Activated naive CD4-positive, alpha-beta T cell treated with anti-CD3 and anti-CD28 coated beads, Interleukin-2, amount 50 U/mL, for 72 hours (primary cell): ENCODE measurements at regions not wholly inside any gene's neighbourhood (a gene's known extent, or its start where the extent isn't known, plus 50 kb on each side); places are given as distances from the start of the nearest gene placed in this dataset.
"Not testable (repeated sequence)": the region's sequence is repeated elsewhere in the genome, so short reads cannot be mapped to it uniquely, and the experiment has no call there.

Source experiments
- ATAC-seq, 2 donors: fragments of 150-1000 bp; cut with Tn5 transposase; 2 replicates each; pipeline ENCODE4 v1.10.0; 2021; ENCODE audit warnings: mild to moderate bottlenecking in 2 of 2, moderate library complexity in 2 of 2
- DNase-seq, 2 donors: peaks; one replicate each; pipeline ENCODE4 v3.0.0; 2021 to 2022; ENCODE audit warnings: low spot score in 2 of 2
- H3K27ac Mint-ChIP-seq, 2 donors: one replicate each; pipeline ENCODE4 v1.8.0; 2022; ENCODE audit warnings: mild to moderate bottlenecking in 2 of 2, mixed read lengths in 2 of 2
- H3K36me3 Mint-ChIP-seq, 2 donors: one replicate each; pipeline ENCODE4 v1.8.0; 2022; ENCODE audit warnings: mixed read lengths in 2 of 2
- H3K9me3 Mint-ChIP-seq, 2 donors: one replicate each; pipeline ENCODE4 v1.8.0; 2022; ENCODE audit warnings: mixed read lengths in 2 of 2

- peaks cover 0 to 4% of the 10 kb centered on the region in 2 donors for H3K9me3 Mint-ChIP-seq
- DNase-seq (no peak), ATAC-seq (no peak)
- H3K36me3 Mint-ChIP-seq: no peaks in the 10 kb centered on the region
- no peak overlapping the region for H3K27ac Mint-ChIP-seq
Observed at GRCh38 chr15:66996094-66996493, 69.3 kb upstream of the SMAD3 start.

GRCh38 chr15:66997212-66997611, 68.2 kb upstream of the SMAD3 start:
- Mint-ChIP-seq H3K36me3 (no peaks in the 10 kb centered on the region), H3K9me3 (peaks cover 0 to 4% of the 10 kb centered on the region in 2 donors), H3K27ac (no peak overlapping the region)
- no peak for DNase-seq
- ATAC-seq: no peak

GRCh38 chr15:66998234-66998633, 67.2 kb upstream of the SMAD3 start:
- H3K36me3 Mint-ChIP-seq, H3K27ac Mint-ChIP-seq, DNase-seq, ATAC-seq, H3K9me3 Mint-ChIP-seq: not testable (repeated sequence)

- ATAC-seq (no peak), DNase-seq (no peak)
- Mint-ChIP-seq H3K9me3 (peaks cover 0 to 4% of the 10 kb centered on the region in 2 donors), H3K27ac (no peak overlapping the region), H3K36me3 (no peaks in the 10 kb centered on the region)
Observed at GRCh38 chr15:66999046-66999968, 66.1 kb upstream of the SMAD3 start.

GRCh38 chr15:67000896-67001295, 64.5 kb upstream of the SMAD3 start:
- H3K36me3 Mint-ChIP-seq: no peaks in the 10 kb centered on the region
- H3K27ac Mint-ChIP-seq: no peak overlapping the region
- peaks cover 0 to 4% of the 10 kb centered on the region in 2 donors for H3K9me3 Mint-ChIP-seq
- ATAC-seq (no peak), DNase-seq (no peak)

- ATAC-seq (no peak), DNase-seq (no peak)
- Mint-ChIP-seq H3K27ac (peak overlapping the region in 1 of 2 donors; percentile 24), H3K36me3 (no peaks in the 10 kb centered on the region), H3K9me3 (peaks cover 0 to 4% of the 10 kb centered on the region in 2 donors)
Observed at GRCh38 chr15:67002368-67002767, 63.0 kb upstream of the SMAD3 start.

- no peaks in the 10 kb centered on the region for H3K9me3 Mint-ChIP-seq
- ATAC-seq (no peak), DNase-seq (no peak)
- no peak overlapping the region for H3K27ac Mint-ChIP-seq
- H3K36me3 Mint-ChIP-seq: no peaks in the 10 kb centered on the region
Observed at GRCh38 chr15:67003586-67003985, 61.8 kb upstream of the SMAD3 start.

- ATAC-seq (no peak), DNase-seq (no peak)
- no peak overlapping the region for H3K27ac Mint-ChIP-seq
- no peaks in the 10 kb centered on the region for H3K9me3 Mint-ChIP-seq
- H3K36me3 Mint-ChIP-seq: no peaks in the 10 kb centered on the region
Observed at GRCh38 chr15:67004142-67004541, 61.3 kb upstream of the SMAD3 start.

- H3K27ac Mint-ChIP-seq: no peak overlapping the region
Observed at GRCh38 chr15:67005294-67005996, 60.0 kb upstream of the SMAD3 start.

GRCh38 chr15:67006083-67007065, 59.0 kb upstream of the SMAD3 start:
- Mint-ChIP-seq H3K36me3 (no peaks in the 10 kb centered on the region), H3K9me3 (no peaks in the 10 kb centered on the region), H3K27ac (no peak overlapping the region)
- DNase-seq (no peak), ATAC-seq (no peak)

More at GRCh38 chr15:67005294-67005996, 60.0 kb upstream of the SMAD3 start:
- ATAC-seq (no peak), DNase-seq (no peak)
- Mint-ChIP-seq H3K9me3 (no peaks in the 10 kb centered on the region), H3K36me3 (no peaks in the 10 kb centered on the region)

GRCh38 chr15:67009576-67010569, 55.5 kb upstream of the SMAD3 start:
- DNase-seq (no peak), ATAC-seq (peak in 1 of 2 donors; percentile 63)
- H3K27ac Mint-ChIP-seq: no peak overlapping the region
- no peaks in the 10 kb centered on the region for H3K9me3 Mint-ChIP-seq
- H3K36me3 Mint-ChIP-seq: no peaks in the 10 kb centered on the region

- no peak for ATAC-seq
- no peaks in the 10 kb centered on the region for H3K9me3 Mint-ChIP-seq
- no peak for DNase-seq
- H3K27ac Mint-ChIP-seq: no peak overlapping the region
- H3K36me3 Mint-ChIP-seq: no peaks in the 10 kb centered on the region
Observed at GRCh38 chr15:67010898-67011616, 54.3 kb upstream of the SMAD3 start.

GRCh38 chr15:67011617-67012005, 53.8 kb upstream of the SMAD3 start:
- Mint-ChIP-seq H3K36me3 (no peaks in the 10 kb centered on the region), H3K9me3 (no peaks in the 10 kb centered on the region), H3K27ac (no peak overlapping the region)
- ATAC-seq: no peak
- DNase-seq: no peak

- H3K36me3 Mint-ChIP-seq: no peaks in the 10 kb centered on the region
- H3K9me3 Mint-ChIP-seq: no peaks in the 10 kb centered on the region
- no peak overlapping the region for H3K27ac Mint-ChIP-seq
- ATAC-seq (no peak), DNase-seq (no peak)
Observed at GRCh38 chr15:67013696-67014095, 51.7 kb upstream of the SMAD3 start.
